ENCODE measurements at regions not wholly inside any gene's neighbourhood (a gene's known extent, or its start where the extent isn't known, plus 50 kb on each side); places are given as distances from the start of the nearest gene placed in this dataset.

- no peak for TF ChIP-seq CTCF (IDR thresholded peaks at IDR 0.05; ENCODE audit: low read depth, low read length)
- H3K27me3 ChIP-seq = no peaks in the 10 kb centered on the region
- no peak overlapping the region for H3K4me3 ChIP-seq
- H3K36me3 ChIP-seq = no peaks in the 10 kb centered on the region
- no peak for DNase-seq (ENCODE audit: low read depth in 1 of 2, low spot score in 1 of 2)
- H3K27ac ChIP-seq = no peak overlapping the region
- no peaks in the 10 kb centered on the region for H3K9me3 ChIP-seq (ENCODE audit: low read depth)
- no peaks in the 10 kb centered on the region for H3K4me1 ChIP-seq (ENCODE audit: low read depth)
These were observed 57.9 kb downstream of the FBXO2 start for GRCh38 chr1:11596295-11596694.

GRCh38 chr1:11595285-11595684 lies 58.9 kb downstream of the FBXO2 start:
- H3K27ac ChIP-seq = no peak overlapping the region
- H3K36me3 ChIP-seq = no peaks in the 10 kb centered on the region
- DNase-seq (ENCODE audit: low read depth in 1 of 2, low spot score in 1 of 2) = no peak
- H3K9me3 ChIP-seq (ENCODE audit: low read depth) = no peaks in the 10 kb centered on the region
- no peaks in the 10 kb centered on the region for H3K4me1 ChIP-seq (ENCODE audit: low read depth)
- no peaks in the 10 kb centered on the region for H3K27me3 ChIP-seq
- no peak for TF ChIP-seq CTCF (IDR thresholded peaks at IDR 0.05; ENCODE audit: low read depth, low read length)
- H3K4me3 ChIP-seq = no peak overlapping the region

- no peak overlapping the region for H3K27ac ChIP-seq
- TF ChIP-seq CTCF (IDR thresholded peaks at IDR 0.05; ENCODE audit: low read depth, low read length) = no peak
- H3K4me3 ChIP-seq = no peak overlapping the region
- no peaks in the 10 kb centered on the region for H3K9me3 ChIP-seq (ENCODE audit: low read depth)
- no peak for DNase-seq (ENCODE audit: low read depth in 1 of 2, low spot score in 1 of 2)
- H3K27me3 ChIP-seq = no peaks in the 10 kb centered on the region
- H3K4me1 ChIP-seq (ENCODE audit: low read depth) = no peaks in the 10 kb centered on the region
- H3K36me3 ChIP-seq = no peaks in the 10 kb centered on the region
These were observed 59.6 kb downstream of the FBXO2 start for GRCh38 chr1:11594625-11595024.

GRCh38 chr1:11594222-11594621 lies 60.0 kb downstream of the FBXO2 start:
- Histone ChIP-seq H3K36me3 (no peaks in the 10 kb centered on the region), H3K9me3 (ENCODE audit: low read depth) (no peaks in the 10 kb centered on the region), H3K27ac (no peak overlapping the region), H3K4me3 (no peak overlapping the region), H3K27me3 (no peaks in the 10 kb centered on the region), H3K4me1 (ENCODE audit: low read depth) (no peaks in the 10 kb centered on the region)
- peak; percentile 64 to 67 for DNase-seq (ENCODE audit: low read depth in 1 of 2, low spot score in 1 of 2)
- peak; percentile 45 for TF ChIP-seq CTCF (IDR thresholded peaks at IDR 0.05; ENCODE audit: low read depth, low read length)

GRCh38 chr1:11592752-11593151 lies 61.5 kb downstream of the FBXO2 start:
- Histone ChIP-seq H3K9me3 (ENCODE audit: low read depth) (no peaks in the 10 kb centered on the region), H3K27ac (no peak overlapping the region), H3K4me3 (no peak overlapping the region), H3K4me1 (ENCODE audit: low read depth) (no peaks in the 10 kb centered on the region), H3K27me3 (no peaks in the 10 kb centered on the region), H3K36me3 (no peaks in the 10 kb centered on the region)
- no peak for DNase-seq (ENCODE audit: low read depth in 1 of 2, low spot score in 1 of 2)
- TF ChIP-seq CTCF (IDR thresholded peaks at IDR 0.05; ENCODE audit: low read depth, low read length) = no peak

- Histone ChIP-seq H3K9me3 (ENCODE audit: low read depth) (no peaks in the 10 kb centered on the region), H3K27ac (no peak overlapping the region), H3K4me3 (no peak overlapping the region), H3K36me3 (no peaks in the 10 kb centered on the region), H3K4me1 (ENCODE audit: low read depth) (no peaks in the 10 kb centered on the region), H3K27me3 (no peaks in the 10 kb centered on the region)
- no peak for TF ChIP-seq CTCF (IDR thresholded peaks at IDR 0.05; ENCODE audit: low read depth, low read length)
- DNase-seq (ENCODE audit: low read depth in 1 of 2, low spot score in 1 of 2) = no peak
These were observed 63.8 kb downstream of the FBXO2 start for GRCh38 chr1:11590395-11590794.

All from cardiac muscle cell (in vitro differentiated cells and primary cell).